GM23338 (cell line): ENCODE measurements at regions not wholly inside any gene's neighbourhood (a gene's known extent, or its start where the extent isn't known, plus 50 kb on each side); places are given as distances from the start of the nearest gene placed in this dataset.

Source experiments
- ATAC-seq: fragments of 200-7000 bp; cut with Tn5 transposase; 3 replicates; pipeline ENCODE4 v1.9.1; 2020
- DNase-seq: peaks from one replicate; pipeline ENCODE4 v3.0.0-alpha.2; 2015; ENCODE audit warnings: low spot score
- H2AFZ ChIP-seq: fragments of 200-600 bp; sonication (generic); 2 replicates; pipeline ENCODE4 v1.8.0; 2016; ENCODE audit warnings: antibody characterized with exemption, mild to moderate bottlenecking, moderate library complexity
- H3F3A ChIP-seq: fragments of 200-600 bp; sonication (generic); replicated peaks from 2 replicates; pipeline ENCODE4 v1.8.0; 2017; ENCODE audit warnings: antibody characterized with exemption, mixed run types, low read depth
- H3K27ac ChIP-seq: fragments of 200-600 bp; sonication (generic); 2 replicates; pipeline ENCODE4 v1.6.1; 2016; ENCODE audit warnings: low read depth
- H3K27me3 ChIP-seq: fragments of 200-600 bp; sonication (generic); 2 replicates; pipeline ENCODE4 v1.8.0; 2016; ENCODE audit warnings: mild to moderate bottlenecking, mixed run types, moderate library complexity; ENCODE audit not compliant: insufficient read depth
- H3K36me3 ChIP-seq: fragments of 200-600 bp; sonication (generic); 2 replicates; pipeline ENCODE4 v1.8.0; 2016; ENCODE audit warnings: mild to moderate bottlenecking; ENCODE audit not compliant: insufficient read depth
- H3K4me1 ChIP-seq: fragments of 200-600 bp; sonication (generic); 2 replicates; pipeline ENCODE4 v1.8.0; 2016; ENCODE audit warnings: mild to moderate bottlenecking, moderate library complexity; ENCODE audit not compliant: insufficient read depth
- H3K4me2 ChIP-seq: fragments of 200-600 bp; sonication (generic); 2 replicates; pipeline ENCODE4 v1.7.1; 2017; ENCODE audit warnings: mixed run types
- H3K4me3 ChIP-seq: fragments of 200-600 bp; sonication (generic); 2 replicates; pipeline ENCODE4 v1.6.1; 2016; ENCODE audit warnings: mixed run types
- H3K79me2 ChIP-seq: fragments of 200-600 bp; sonication (generic); replicated peaks from 2 replicates; pipeline ENCODE4 v1.8.0; 2017; ENCODE audit warnings: mild to moderate bottlenecking; ENCODE audit not compliant: insufficient read depth
- H3K9me2 ChIP-seq: fragments of 200-600 bp; sonication (generic); 2 replicates; pipeline ENCODE4 v1.8.0; 2017; ENCODE audit not compliant: insufficient read depth
- H4K20me1 ChIP-seq: fragments of 200-600 bp; sonication (generic); replicated peaks from 2 replicates; pipeline ENCODE4 v1.8.0; 2017; ENCODE audit warnings: mild to moderate bottlenecking; ENCODE audit not compliant: insufficient read depth
- H3K27ac Mint-ChIP-seq: 2 replicates; pipeline ENCODE4 v1.8.0; 2020; ENCODE audit warnings: inconsistent platforms, mild to moderate bottlenecking, moderate library complexity, mixed read lengths
- H3K27me3 Mint-ChIP-seq: 3 replicates; pipeline ENCODE4 v1.8.0; 2022; ENCODE audit warnings: low read depth, mild to moderate bottlenecking, moderate library complexity, mixed read lengths, inconsistent platforms; ENCODE audit not compliant: insufficient read depth, poor library complexity
- H3K36me3 Mint-ChIP-seq: 3 replicates; pipeline ENCODE4 v1.8.0; 2021; ENCODE audit warnings: low read depth, mild to moderate bottlenecking, inconsistent platforms, moderate library complexity, mixed read lengths
- H3K4me1 Mint-ChIP-seq: 3 replicates; pipeline ENCODE4 v1.8.0; 2020; ENCODE audit warnings: mild to moderate bottlenecking, inconsistent platforms, mixed read lengths
- H3K4me3 Mint-ChIP-seq: 3 replicates; pipeline ENCODE4 v1.8.0; 2021; ENCODE audit warnings: moderate library complexity, mild to moderate bottlenecking, inconsistent platforms, mixed read lengths
- H3K9me3 Mint-ChIP-seq: 3 replicates; pipeline ENCODE4 v1.8.0; 2020; ENCODE audit warnings: moderate library complexity, mild to moderate bottlenecking, inconsistent platforms, mixed read lengths
- CREB1 ChIP-seq: fragments of 250-450 bp; sonication (Bioruptor Pico); IDR thresholded peaks from 2 replicates; pipeline ENCODE4 v1.5.0; 2020; ENCODE audit warnings: low read depth, mild to moderate bottlenecking, moderate library complexity
- EZH2 ChIP-seq: fragments of 200-600 bp; sonication (generic); IDR thresholded peaks from one replicate; pipeline ENCODE4 v1.8.0; 2017; ENCODE audit warnings: antibody characterized with exemption, mild to moderate bottlenecking, low read depth; ENCODE audit not compliant: unreplicated experiment
- EZH2phosphoT487 ChIP-seq: fragments of 200-600 bp; sonication (generic); IDR thresholded peaks from one replicate; pipeline ENCODE4 v1.8.1; 2018; ENCODE audit warnings: antibody characterized with exemption; ENCODE audit not compliant: unreplicated experiment
- NANOG ChIP-seq: IDR thresholded peaks from 2 replicates; pipeline ENCODE4 v1.6.1; 2016; ENCODE audit warnings: antibody characterized with exemption, borderline replicate concordance
- STAT1 ChIP-seq: IDR thresholded peaks from one replicate; pipeline ENCODE4 v1.6.1; 2016; ENCODE audit warnings: antibody characterized with exemption; ENCODE audit not compliant: unreplicated experiment
- ZNF114 ChIP-seq: fragments of 250-450 bp; sonication (Bioruptor Pico); IDR thresholded peaks from 2 replicates; pipeline ENCODE4 v1.5.0; 2020; ENCODE audit warnings: mild to moderate bottlenecking, moderate library complexity
- ZNF331 ChIP-seq: fragments of 250-450 bp; sonication (Bioruptor Pico); IDR thresholded peaks from 2 replicates; pipeline ENCODE4 v1.5.0; 2020; ENCODE audit warnings: low read depth, mild to moderate bottlenecking, moderate library complexity
- TF ChIP-seq, protein P1 (sequence below): IDR thresholded peaks from 2 replicates; pipeline ENCODE4 v1.6.1; 2016; ENCODE audit warnings: antibody characterized with exemption
- TF ChIP-seq, protein P2 (sequence below): IDR thresholded peaks from one replicate; pipeline ENCODE4 v1.6.1; 2018; ENCODE audit warnings: antibody characterized with exemption; ENCODE audit not compliant: unreplicated experiment
- TF ChIP-seq, protein P3 (sequence below): fragments of 250-450 bp; sonication (Bioruptor Pico); IDR thresholded peaks from 2 replicates; pipeline ENCODE4 v1.5.0; 2020; ENCODE audit warnings: mild to moderate bottlenecking, moderate library complexity
- TF ChIP-seq, protein P4 (sequence below), 2 experiments: fragments of 200-600 bp in 1 of 2; sonication (generic) in 1 of 2; conservative IDR thresholded peaks; 2 replicates each; pipeline versions ENCODE4 v1.5.1 to v1.6.1; 2016 to 2017; ENCODE audit warnings: antibody characterized with exemption in 2 of 2, low read depth in 2 of 2, mild to moderate bottlenecking in 2 of 2, moderate library complexity in 1 of 2

DNA sequence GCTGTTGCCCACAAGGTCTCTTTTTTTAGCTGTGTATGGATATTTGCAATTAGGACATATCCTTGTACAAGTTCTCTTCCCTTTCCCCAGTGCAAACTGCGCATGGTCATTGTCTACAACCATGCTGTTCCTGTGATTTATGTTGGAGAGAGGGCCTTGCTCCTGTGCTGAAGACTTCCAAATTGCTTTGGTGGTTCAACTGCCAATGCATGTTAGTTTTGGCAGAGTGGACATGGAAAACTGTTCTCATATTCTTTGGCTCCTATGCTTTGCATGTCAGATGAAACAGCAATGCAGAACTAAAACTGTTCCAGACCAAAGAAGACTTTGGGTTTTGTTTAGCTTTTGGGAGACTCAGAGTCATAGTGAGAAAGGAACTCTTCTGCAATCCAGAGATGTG lies 148.8 kb upstream of the EDNRA start (continued):
- TF ChIP-seq, protein P1, sequence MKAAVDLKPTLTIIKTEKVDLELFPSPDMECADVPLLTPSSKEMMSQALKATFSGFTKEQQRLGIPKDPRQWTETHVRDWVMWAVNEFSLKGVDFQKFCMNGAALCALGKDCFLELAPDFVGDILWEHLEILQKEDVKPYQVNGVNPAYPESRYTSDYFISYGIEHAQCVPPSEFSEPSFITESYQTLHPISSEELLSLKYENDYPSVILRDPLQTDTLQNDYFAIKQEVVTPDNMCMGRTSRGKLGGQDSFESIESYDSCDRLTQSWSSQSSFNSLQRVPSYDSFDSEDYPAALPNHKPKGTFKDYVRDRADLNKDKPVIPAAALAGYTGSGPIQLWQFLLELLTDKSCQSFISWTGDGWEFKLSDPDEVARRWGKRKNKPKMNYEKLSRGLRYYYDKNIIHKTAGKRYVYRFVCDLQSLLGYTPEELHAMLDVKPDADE = no peak
- TF ChIP-seq EZH2 (no peak), ZNF114 (CRISPR knock-in tag) (no peak), EZH2phosphoT487 (no peak), NANOG (no peak)
- TF ChIP-seq, protein P2, sequence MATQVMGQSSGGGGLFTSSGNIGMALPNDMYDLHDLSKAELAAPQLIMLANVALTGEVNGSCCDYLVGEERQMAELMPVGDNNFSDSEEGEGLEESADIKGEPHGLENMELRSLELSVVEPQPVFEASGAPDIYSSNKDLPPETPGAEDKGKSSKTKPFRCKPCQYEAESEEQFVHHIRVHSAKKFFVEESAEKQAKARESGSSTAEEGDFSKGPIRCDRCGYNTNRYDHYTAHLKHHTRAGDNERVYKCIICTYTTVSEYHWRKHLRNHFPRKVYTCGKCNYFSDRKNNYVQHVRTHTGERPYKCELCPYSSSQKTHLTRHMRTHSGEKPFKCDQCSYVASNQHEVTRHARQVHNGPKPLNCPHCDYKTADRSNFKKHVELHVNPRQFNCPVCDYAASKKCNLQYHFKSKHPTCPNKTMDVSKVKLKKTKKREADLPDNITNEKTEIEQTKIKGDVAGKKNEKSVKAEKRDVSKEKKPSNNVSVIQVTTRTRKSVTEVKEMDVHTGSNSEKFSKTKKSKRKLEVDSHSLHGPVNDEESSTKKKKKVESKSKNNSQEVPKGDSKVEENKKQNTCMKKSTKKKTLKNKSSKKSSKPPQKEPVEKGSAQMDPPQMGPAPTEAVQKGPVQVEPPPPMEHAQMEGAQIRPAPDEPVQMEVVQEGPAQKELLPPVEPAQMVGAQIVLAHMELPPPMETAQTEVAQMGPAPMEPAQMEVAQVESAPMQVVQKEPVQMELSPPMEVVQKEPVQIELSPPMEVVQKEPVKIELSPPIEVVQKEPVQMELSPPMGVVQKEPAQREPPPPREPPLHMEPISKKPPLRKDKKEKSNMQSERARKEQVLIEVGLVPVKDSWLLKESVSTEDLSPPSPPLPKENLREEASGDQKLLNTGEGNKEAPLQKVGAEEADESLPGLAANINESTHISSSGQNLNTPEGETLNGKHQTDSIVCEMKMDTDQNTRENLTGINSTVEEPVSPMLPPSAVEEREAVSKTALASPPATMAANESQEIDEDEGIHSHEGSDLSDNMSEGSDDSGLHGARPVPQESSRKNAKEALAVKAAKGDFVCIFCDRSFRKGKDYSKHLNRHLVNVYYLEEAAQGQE = no peak

DNA sequence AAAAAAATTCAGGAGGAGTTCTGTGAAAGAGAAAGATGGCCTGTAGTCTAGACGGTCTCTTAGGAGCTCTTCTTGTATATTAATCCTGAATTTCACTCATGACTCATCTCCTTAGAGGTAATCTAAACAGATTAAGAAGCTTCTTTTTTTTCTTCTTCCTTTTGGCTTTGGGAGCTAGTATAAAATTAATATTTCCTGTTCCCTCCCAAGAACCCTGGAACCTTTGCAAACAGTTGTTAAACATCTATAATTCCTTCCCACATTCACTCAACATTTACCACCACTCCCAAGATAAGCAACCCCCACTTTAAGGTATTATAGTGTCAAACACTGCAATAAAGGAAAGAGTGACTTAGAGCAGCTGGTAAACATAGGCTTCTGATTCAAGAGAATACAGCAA lies 146.4 kb upstream of the EDNRA start:
- TF ChIP-seq, protein P3, sequence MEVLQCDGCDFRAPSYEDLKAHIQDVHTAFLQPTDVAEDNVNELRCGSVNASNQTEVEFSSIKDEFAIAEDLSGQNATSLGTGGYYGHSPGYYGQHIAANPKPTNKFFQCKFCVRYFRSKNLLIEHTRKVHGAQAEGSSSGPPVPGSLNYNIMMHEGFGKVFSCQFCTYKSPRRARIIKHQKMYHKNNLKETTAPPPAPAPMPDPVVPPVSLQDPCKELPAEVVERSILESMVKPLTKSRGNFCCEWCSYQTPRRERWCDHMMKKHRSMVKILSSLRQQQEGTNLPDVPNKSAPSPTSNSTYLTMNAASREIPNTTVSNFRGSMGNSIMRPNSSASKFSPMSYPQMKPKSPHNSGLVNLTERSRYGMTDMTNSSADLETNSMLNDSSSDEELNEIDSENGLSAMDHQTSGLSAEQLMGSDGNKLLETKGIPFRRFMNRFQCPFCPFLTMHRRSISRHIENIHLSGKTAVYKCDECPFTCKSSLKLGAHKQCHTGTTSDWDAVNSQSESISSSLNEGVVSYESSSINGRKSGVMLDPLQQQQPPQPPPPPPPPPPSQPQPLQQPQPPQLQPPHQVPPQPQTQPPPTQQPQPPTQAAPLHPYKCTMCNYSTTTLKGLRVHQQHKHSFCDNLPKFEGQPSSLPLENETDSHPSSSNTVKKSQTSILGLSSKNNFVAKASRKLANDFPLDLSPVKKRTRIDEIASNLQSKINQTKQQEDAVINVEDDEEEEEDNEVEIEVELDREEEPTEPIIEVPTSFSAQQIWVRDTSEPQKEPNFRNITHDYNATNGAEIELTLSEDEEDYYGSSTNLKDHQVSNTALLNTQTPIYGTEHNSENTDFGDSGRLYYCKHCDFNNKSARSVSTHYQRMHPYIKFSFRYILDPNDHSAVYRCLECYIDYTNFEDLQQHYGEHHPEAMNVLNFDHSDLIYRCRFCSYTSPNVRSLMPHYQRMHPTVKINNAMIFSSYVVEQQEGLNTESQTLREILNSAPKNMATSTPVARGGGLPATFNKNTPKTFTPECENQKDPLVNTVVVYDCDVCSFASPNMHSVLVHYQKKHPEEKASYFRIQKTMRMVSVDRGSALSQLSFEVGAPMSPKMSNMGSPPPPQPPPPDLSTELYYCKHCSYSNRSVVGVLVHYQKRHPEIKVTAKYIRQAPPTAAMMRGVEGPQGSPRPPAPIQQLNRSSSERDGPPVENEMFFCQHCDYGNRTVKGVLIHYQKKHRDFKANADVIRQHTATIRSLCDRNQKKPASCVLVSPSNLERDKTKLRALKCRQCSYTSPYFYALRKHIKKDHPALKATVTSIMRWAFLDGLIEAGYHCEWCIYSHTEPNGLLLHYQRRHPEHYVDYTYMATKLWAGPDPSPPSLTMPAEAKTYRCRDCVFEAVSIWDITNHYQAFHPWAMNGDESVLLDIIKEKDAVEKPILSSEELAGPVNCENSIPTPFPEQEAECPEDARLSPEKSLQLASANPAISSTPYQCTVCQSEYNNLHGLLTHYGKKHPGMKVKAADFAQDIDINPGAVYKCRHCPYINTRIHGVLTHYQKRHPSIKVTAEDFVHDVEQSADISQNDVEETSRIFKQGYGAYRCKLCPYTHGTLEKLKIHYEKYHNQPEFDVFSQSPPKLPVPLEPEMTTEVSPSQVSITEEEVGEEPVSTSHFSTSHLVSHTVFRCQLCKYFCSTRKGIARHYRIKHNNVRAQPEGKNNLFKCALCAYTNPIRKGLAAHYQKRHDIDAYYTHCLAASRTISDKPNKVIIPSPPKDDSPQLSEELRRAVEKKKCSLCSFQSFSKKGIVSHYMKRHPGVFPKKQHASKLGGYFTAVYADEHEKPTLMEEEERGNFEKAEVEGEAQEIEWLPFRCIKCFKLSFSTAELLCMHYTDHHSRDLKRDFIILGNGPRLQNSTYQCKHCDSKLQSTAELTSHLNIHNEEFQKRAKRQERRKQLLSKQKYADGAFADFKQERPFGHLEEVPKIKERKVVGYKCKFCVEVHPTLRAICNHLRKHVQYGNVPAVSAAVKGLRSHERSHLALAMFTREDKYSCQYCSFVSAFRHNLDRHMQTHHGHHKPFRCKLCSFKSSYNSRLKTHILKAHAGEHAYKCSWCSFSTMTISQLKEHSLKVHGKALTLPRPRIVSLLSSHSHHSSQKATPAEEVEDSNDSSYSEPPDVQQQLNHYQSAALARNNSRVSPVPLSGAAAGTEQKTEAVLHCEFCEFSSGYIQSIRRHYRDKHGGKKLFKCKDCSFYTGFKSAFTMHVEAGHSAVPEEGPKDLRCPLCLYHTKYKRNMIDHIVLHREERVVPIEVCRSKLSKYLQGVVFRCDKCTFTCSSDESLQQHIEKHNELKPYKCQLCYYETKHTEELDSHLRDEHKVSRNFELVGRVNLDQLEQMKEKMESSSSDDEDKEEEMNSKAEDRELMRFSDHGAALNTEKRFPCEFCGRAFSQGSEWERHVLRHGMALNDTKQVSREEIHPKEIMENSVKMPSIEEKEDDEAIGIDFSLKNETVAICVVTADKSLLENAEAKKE (CRISPR knock-in tag) = no peak
- TF ChIP-seq, protein P1 = no peak
- TF ChIP-seq NANOG = no peak
- TF ChIP-seq CREB1 (CRISPR knock-in tag) = no peak
- TF ChIP-seq ZNF331 (CRISPR knock-in tag) = no peak
- TF ChIP-seq EZH2 = no peak
- TF ChIP-seq, protein P4, sequence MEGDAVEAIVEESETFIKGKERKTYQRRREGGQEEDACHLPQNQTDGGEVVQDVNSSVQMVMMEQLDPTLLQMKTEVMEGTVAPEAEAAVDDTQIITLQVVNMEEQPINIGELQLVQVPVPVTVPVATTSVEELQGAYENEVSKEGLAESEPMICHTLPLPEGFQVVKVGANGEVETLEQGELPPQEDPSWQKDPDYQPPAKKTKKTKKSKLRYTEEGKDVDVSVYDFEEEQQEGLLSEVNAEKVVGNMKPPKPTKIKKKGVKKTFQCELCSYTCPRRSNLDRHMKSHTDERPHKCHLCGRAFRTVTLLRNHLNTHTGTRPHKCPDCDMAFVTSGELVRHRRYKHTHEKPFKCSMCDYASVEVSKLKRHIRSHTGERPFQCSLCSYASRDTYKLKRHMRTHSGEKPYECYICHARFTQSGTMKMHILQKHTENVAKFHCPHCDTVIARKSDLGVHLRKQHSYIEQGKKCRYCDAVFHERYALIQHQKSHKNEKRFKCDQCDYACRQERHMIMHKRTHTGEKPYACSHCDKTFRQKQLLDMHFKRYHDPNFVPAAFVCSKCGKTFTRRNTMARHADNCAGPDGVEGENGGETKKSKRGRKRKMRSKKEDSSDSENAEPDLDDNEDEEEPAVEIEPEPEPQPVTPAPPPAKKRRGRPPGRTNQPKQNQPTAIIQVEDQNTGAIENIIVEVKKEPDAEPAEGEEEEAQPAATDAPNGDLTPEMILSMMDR (conservative IDR thresholded peaks at IDR 0.05; ENCODE audit: low read depth in 2 of 2) = no peak
- no peak for TF ChIP-seq STAT1
- no peaks in the 10 kb centered on the region for H3K9me3 Mint-ChIP-seq
- no peaks in the 10 kb centered on the region for H3K4me1 Mint-ChIP-seq
- ATAC-seq (no peak), DNase-seq (no peak)
- no peaks in the 10 kb centered on the region for H3K27me3 Mint-ChIP-seq
- Histone ChIP-seq H3F3A (no peaks in the 10 kb centered on the region), H3K4me3 (no peak overlapping the region), H3K4me1 (no peaks in the 10 kb centered on the region), H3K36me3 (no peaks in the 10 kb centered on the region), H4K20me1 (no peaks in the 10 kb centered on the region), H3K79me2 (no peaks in the 10 kb centered on the region), H2AFZ (no peak overlapping the region), H3K4me2 (no peak overlapping the region), H3K27me3 (no peaks in the 10 kb centered on the region), H3K27ac (no peak overlapping the region), H3K9me2 (peaks cover 4% of the 10 kb centered on the region; the same call in 1 of the 2 replicates)
- no peak overlapping the region for H3K4me3 Mint-ChIP-seq
- no peaks in the 10 kb centered on the region for H3K36me3 Mint-ChIP-seq
- H3K27ac Mint-ChIP-seq = no peak overlapping the region
